DOHH2 (cell line): ENCODE measurements at regions not wholly inside any gene's neighbourhood (a gene's known extent, or its start where the extent isn't known, plus 50 kb on each side); places are given as distances from the start of the nearest gene placed in this dataset.
"Not testable (repeated sequence)": the region's sequence is repeated elsewhere in the genome, so short reads cannot be mapped to it uniquely, and the experiment has no call there.

Source experiments
- H3F3A ChIP-seq: fragments of 200-600 bp; sonication (generic), shearing (Covaris generic); 2 replicates; pipeline ENCODE4 v1.6.0; 2016; ENCODE audit warnings: antibody characterized with exemption, mild to moderate bottlenecking; ENCODE audit not compliant: control insufficient read depth, insufficient read depth
- H3K27ac ChIP-seq: fragments of 200-600 bp; sonication (generic); 2 replicates; pipeline ENCODE4 v1.5.1; 2014; ENCODE audit warnings: low read depth, mild to moderate bottlenecking, low read length, moderate library complexity
- H3K27me3 ChIP-seq: fragments of 200-600 bp; sonication (generic); 2 replicates; pipeline ENCODE4 v1.6.1; 2014; ENCODE audit warnings: mild to moderate bottlenecking, low read length, mixed read lengths; ENCODE audit not compliant: control insufficient read depth
- H3K36me3 ChIP-seq: fragments of 200-600 bp; sonication (generic); 2 replicates; pipeline ENCODE4 v1.6.1; 2014; ENCODE audit warnings: mild to moderate bottlenecking, low read length, moderate library complexity, mixed read lengths; ENCODE audit not compliant: control insufficient read depth
- H3K4me1 ChIP-seq: fragments of 200-600 bp; sonication (generic); 2 replicates; pipeline ENCODE4 v1.6.1; 2014; ENCODE audit warnings: mild to moderate bottlenecking, low read length, mixed read lengths; ENCODE audit not compliant: control insufficient read depth
- H3K4me2 ChIP-seq: fragments of 200-600 bp; sonication (generic); 2 replicates; pipeline ENCODE4 v1.6.0; 2014; ENCODE audit warnings: mild to moderate bottlenecking, low read length, moderate library complexity
- H3K4me3 ChIP-seq: fragments of 200-600 bp; sonication (generic); 2 replicates; pipeline ENCODE4 v1.5.1; 2014; ENCODE audit warnings: mild to moderate bottlenecking, low read length, mixed read lengths
- H3K79me2 ChIP-seq: fragments of 200-600 bp; sonication (generic); 2 replicates; pipeline ENCODE4 v1.6.1; 2014; ENCODE audit warnings: mild to moderate bottlenecking, low read length, mixed read lengths; ENCODE audit not compliant: control insufficient read depth
- H3K9me2 ChIP-seq: fragments of 200-600 bp; sonication (generic); replicated peaks from 2 replicates; pipeline ENCODE4 v1.6.1; 2014; ENCODE audit warnings: mild to moderate bottlenecking, low read length, mixed read lengths; ENCODE audit not compliant: control insufficient read depth
- H3K9me3 ChIP-seq: fragments of 200-600 bp; sonication (generic); 2 replicates; pipeline ENCODE4 v1.6.1; 2014; ENCODE audit warnings: antibody characterized with exemption, low read length, mixed read lengths; ENCODE audit not compliant: control insufficient read depth, insufficient read depth
- H4K20me1 ChIP-seq: fragments of 200-600 bp; sonication (generic); 2 replicates; pipeline ENCODE4 v1.6.0; 2014; ENCODE audit warnings: low read depth, mild to moderate bottlenecking, antibody characterized with exemption, low read length, moderate library complexity; ENCODE audit not compliant: control insufficient read depth, insufficient read depth
- EZH2phosphoT487 ChIP-seq: fragments of 200-600 bp; sonication (generic); IDR thresholded peaks from 2 replicates; pipeline ENCODE4 v1.6.1; 2017; ENCODE audit warnings: borderline replicate concordance, mild to moderate bottlenecking, antibody characterized with exemption, low read length, moderate library complexity, mixed read lengths
- TF ChIP-seq, protein P1 (sequence below): fragments of 200-600 bp; sonication (generic); IDR thresholded peaks from one replicate; pipeline ENCODE4 v1.5.1; 2014; ENCODE audit warnings: antibody characterized with exemption, mild to moderate bottlenecking, low read depth, low read length; ENCODE audit not compliant: poor library complexity, severe bottlenecking

GRCh38 chr10:42707234-42707633 is 68.9 kb upstream of the ZNF33B start:
- H3F3A ChIP-seq = no peaks in the 10 kb centered on the region
- no peaks in the 10 kb centered on the region for H3K9me2 ChIP-seq
- no peaks in the 10 kb centered on the region for H3K4me1 ChIP-seq
- H3K4me2 ChIP-seq = no peak overlapping the region
- TF ChIP-seq, protein P1, sequence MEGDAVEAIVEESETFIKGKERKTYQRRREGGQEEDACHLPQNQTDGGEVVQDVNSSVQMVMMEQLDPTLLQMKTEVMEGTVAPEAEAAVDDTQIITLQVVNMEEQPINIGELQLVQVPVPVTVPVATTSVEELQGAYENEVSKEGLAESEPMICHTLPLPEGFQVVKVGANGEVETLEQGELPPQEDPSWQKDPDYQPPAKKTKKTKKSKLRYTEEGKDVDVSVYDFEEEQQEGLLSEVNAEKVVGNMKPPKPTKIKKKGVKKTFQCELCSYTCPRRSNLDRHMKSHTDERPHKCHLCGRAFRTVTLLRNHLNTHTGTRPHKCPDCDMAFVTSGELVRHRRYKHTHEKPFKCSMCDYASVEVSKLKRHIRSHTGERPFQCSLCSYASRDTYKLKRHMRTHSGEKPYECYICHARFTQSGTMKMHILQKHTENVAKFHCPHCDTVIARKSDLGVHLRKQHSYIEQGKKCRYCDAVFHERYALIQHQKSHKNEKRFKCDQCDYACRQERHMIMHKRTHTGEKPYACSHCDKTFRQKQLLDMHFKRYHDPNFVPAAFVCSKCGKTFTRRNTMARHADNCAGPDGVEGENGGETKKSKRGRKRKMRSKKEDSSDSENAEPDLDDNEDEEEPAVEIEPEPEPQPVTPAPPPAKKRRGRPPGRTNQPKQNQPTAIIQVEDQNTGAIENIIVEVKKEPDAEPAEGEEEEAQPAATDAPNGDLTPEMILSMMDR = no peak
- no peak for TF ChIP-seq EZH2phosphoT487
- no peaks in the 10 kb centered on the region for H3K27me3 ChIP-seq
- H4K20me1 ChIP-seq = no peaks in the 10 kb centered on the region
- H3K4me3 ChIP-seq = no peak overlapping the region
- no peak overlapping the region for H3K27ac ChIP-seq
- no peaks in the 10 kb centered on the region for H3K36me3 ChIP-seq
- no peaks in the 10 kb centered on the region for H3K79me2 ChIP-seq
- no peaks in the 10 kb centered on the region for H3K9me3 ChIP-seq

DNA sequence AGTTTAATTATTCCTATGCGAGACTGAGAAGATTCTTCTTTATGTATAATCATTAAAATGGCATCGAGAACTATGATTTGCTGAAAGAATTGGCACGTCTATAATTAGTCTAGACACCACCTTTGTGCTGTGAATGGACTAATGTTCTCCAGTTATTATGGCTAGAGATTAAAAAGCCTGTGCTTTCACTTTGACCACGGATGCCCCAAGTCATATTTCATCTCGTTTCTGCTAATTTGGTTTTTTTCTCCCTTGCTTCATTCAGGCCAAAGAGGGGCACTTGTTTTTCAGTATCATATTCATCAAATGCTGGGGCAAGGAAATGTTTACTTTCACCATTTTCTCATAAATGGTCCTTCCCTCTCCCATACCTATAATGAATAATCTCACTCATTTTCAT is 63.3 kb upstream of the BMS1 start:
- H3K36me3 ChIP-seq, H4K20me1 ChIP-seq, H3K27me3 ChIP-seq, H3F3A ChIP-seq, H3K79me2 ChIP-seq, H3K4me3 ChIP-seq, H3K4me2 ChIP-seq, H3K9me2 ChIP-seq, H3K4me1 ChIP-seq, H3K9me3 ChIP-seq, H3K27ac ChIP-seq: not testable (repeated sequence)

DNA sequence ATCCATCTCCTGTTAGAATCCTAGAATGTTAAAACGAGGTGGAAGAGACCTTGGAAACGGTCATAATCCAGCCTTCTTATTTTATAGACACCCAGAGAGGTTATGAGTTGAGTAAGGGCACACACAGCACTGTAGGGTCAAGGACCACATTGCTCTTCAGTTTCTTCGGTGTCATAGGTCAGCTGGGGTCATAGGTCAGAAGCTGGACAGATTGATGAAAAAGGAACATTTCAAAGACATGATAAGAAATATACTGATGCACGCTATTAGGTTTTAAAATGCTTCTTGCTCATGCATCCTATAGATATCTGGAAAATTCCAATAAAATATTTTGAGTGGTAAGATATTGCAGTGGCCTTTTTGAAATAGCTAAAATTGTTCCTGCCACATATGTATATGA is 60.0 kb upstream of the BMS1 start:
- no peak overlapping the region for H3K4me3 ChIP-seq
- no peaks in the 10 kb centered on the region for H3K27me3 ChIP-seq
- no peaks in the 10 kb centered on the region for H3K4me1 ChIP-seq
- H3K36me3 ChIP-seq = no peaks in the 10 kb centered on the region
- no peak overlapping the region for H3K27ac ChIP-seq
- H3K9me2 ChIP-seq = no peaks in the 10 kb centered on the region
- no peaks in the 10 kb centered on the region for H3K79me2 ChIP-seq
- no peaks in the 10 kb centered on the region for H3F3A ChIP-seq
- H3K9me3 ChIP-seq = no peaks in the 10 kb centered on the region
- no peaks in the 10 kb centered on the region for H4K20me1 ChIP-seq
- TF ChIP-seq, protein P1 = no peak
- TF ChIP-seq EZH2phosphoT487 = no peak
- H3K4me2 ChIP-seq = no peak overlapping the region

DNA sequence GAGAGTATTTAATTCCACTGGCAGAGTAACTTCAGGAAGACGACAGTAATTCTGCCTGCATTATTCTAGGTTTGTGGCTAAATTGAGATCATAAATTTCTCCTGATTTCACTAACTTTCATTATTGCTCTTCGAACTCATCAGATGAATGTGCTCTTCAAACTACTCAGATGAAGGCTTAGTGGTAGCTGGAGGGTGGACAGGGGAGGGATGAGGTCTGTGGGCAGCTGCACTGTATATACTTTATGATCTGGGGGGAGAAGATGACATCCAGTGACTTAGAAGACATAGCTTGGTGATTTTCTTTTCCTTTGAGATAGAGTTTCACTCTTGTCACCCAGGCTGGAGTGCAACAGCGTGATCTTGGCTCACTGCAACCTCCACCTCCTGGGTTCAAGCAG is 59.0 kb upstream of the BMS1 start:
- H3K9me3 ChIP-seq, H3K27me3 ChIP-seq, H3K79me2 ChIP-seq, H3K27ac ChIP-seq, H3K4me2 ChIP-seq, H3K9me2 ChIP-seq, H4K20me1 ChIP-seq, H3F3A ChIP-seq, H3K4me3 ChIP-seq, H3K4me1 ChIP-seq, H3K36me3 ChIP-seq: not testable (repeated sequence)

- not testable (repeated sequence) for H3K9me3 ChIP-seq, H3K36me3 ChIP-seq, H3K4me3 ChIP-seq, H3F3A ChIP-seq, H3K4me1 ChIP-seq, H3K4me2 ChIP-seq, H3K9me2 ChIP-seq, H3K27me3 ChIP-seq, H3K79me2 ChIP-seq, H4K20me1 ChIP-seq, H3K27ac ChIP-seq
Observed at GRCh38 chr10:42724660-42725059, 57.9 kb upstream of the BMS1 start.
